Liver (tissue), 2 donors: ENCODE measurements at regions not wholly inside any gene's neighbourhood (a gene's known extent, or its start where the extent isn't known, plus 50 kb on each side); places are given as distances from the start of the nearest gene placed in this dataset.

Experiments used
- CTCF ChIP-seq: fragments of 150-350 bp; IDR thresholded peaks from 2 replicates; pipeline ENCODE4 v1.5.1; 2017; ENCODE audit warnings: improper control_type of control experiment, low read depth, low read length; ENCODE audit not compliant: missing input control
- FOXA1 ChIP-seq: IDR thresholded peaks from 2 replicates; pipeline ENCODE4 v1.6.1; 2016; ENCODE audit warnings: antibody characterized with exemption
- REST ChIP-seq: IDR thresholded peaks from 2 replicates; pipeline ENCODE4 v1.6.1; 2016; ENCODE audit warnings: antibody characterized with exemption, mild to moderate bottlenecking
- YY1 ChIP-seq: IDR thresholded peaks from 2 replicates; pipeline ENCODE4 v1.6.1; 2016; ENCODE audit warnings: antibody characterized with exemption, mild to moderate bottlenecking
- ZBTB33 ChIP-seq: IDR thresholded peaks from 2 replicates; pipeline ENCODE4 v1.6.1; 2016; ENCODE audit warnings: antibody characterized with exemption
- donor health status: healthy.

- TF ChIP-seq CTCF (no peak), ZBTB33 (no peak), YY1 (no peak), REST (no peak), FOXA1 (no peak)
These were observed 238.7 kb upstream of the COPS8 start for GRCh38 chr2:236847023-236847422.
